SK-N-SH (cell line): ENCODE measurements at regions not wholly inside any gene's neighbourhood (a gene's known extent, or its start where the extent isn't known, plus 50 kb on each side); places are given as distances from the start of the nearest gene placed in this dataset.

Source experiments
- CHD2 ChIP-seq: fragments of 150-350 bp; IDR thresholded peaks from 2 replicates; pipeline ENCODE4 v1.6.1; 2018; ENCODE audit warnings: low read length; ENCODE audit not compliant: partially characterized antibody
- CTCF ChIP-seq: fragments of 200-600 bp; sonication (generic); IDR thresholded peaks from 2 replicates; pipeline ENCODE4 v1.6.1; 2017; ENCODE audit warnings: antibody characterized with exemption, mild to moderate bottlenecking, moderate library complexity
- EP300 ChIP-seq, 2 experiments: IDR thresholded peaks; 2 replicates each; pipeline versions ENCODE4 v1.4.0 to v1.6.1; 2012; ENCODE audit warnings: borderline replicate concordance in 1 of 2, low read depth in 1 of 2, low read length in 1 of 2
- EZH2phosphoT487 ChIP-seq: fragments of 200-600 bp; sonication (generic); IDR thresholded peaks from 2 replicates; pipeline ENCODE4 v1.6.1; 2017; ENCODE audit warnings: low read depth, mixed run types, mild to moderate bottlenecking, antibody characterized with exemption, moderate library complexity, borderline replicate concordance
- GATA2 ChIP-seq: sonication (generic); formaldehyde crosslinking; IDR thresholded peaks from 2 replicates; pipeline ENCODE4 v1.5.0; 2020; ENCODE audit warnings: mild to moderate bottlenecking, missing genetic modification reagents
- MAX ChIP-seq: IDR thresholded peaks from 2 replicates; pipeline ENCODE4 v1.4.0; 2012; ENCODE audit warnings: low read depth
- PBX3 ChIP-seq: IDR thresholded peaks from 2 replicates; pipeline ENCODE4; 2012
- POLR2AphosphoS5 ChIP-seq: IDR thresholded peaks from 2 replicates; pipeline ENCODE4 v1.6.1; 2012; ENCODE audit warnings: low read depth, low read length
- RAD21 ChIP-seq: IDR thresholded peaks from 2 replicates; pipeline ENCODE4 v1.6.1; 2012; ENCODE audit warnings: mild to moderate bottlenecking, low read length
- REST ChIP-seq: IDR thresholded peaks from 2 replicates; pipeline ENCODE4 v1.6.1; 2012; ENCODE audit warnings: mild to moderate bottlenecking, low read depth, low read length, moderate library complexity
- RFX5 ChIP-seq: IDR thresholded peaks from 2 replicates; pipeline ENCODE4 v1.6.1; 2012; ENCODE audit warnings: mild to moderate bottlenecking, improper control_type of control experiment, low read length
- SIN3A ChIP-seq: IDR thresholded peaks from 2 replicates; pipeline ENCODE4 v1.6.1; 2012; ENCODE audit warnings: low read depth, mild to moderate bottlenecking, low read length, moderate library complexity, borderline replicate concordance
- YY1 ChIP-seq: IDR thresholded peaks from 2 replicates; pipeline ENCODE4 v1.4.0; 2012; ENCODE audit warnings: low read depth, mild to moderate bottlenecking
- ZBTB33 ChIP-seq: IDR thresholded peaks from 2 replicates; pipeline ENCODE4 v1.4.0; 2012; ENCODE audit warnings: low read depth, borderline replicate concordance

GRCh38 chr1:106534612-106535011 lies 521.9 kb upstream of the PRMT6 start:
- TF ChIP-seq RFX5 (no peak), RAD21 (no peak), CTCF (no peak), GATA2 (CRISPR knock-in tag) (no peak), EP300 (IDR thresholded peaks at IDR 0.05; ENCODE audit: borderline replicate concordance in 1 of 2, low read depth in 1 of 2, low read length in 1 of 2) (no peak), REST (no peak), SIN3A (no peak), CHD2 (no peak), EZH2phosphoT487 (no peak), YY1 (no peak), ZBTB33 (no peak), POLR2AphosphoS5 (no peak), MAX (no peak), PBX3 (no peak)
